Loucy (cell line): ENCODE measurements at regions not wholly inside any gene's neighbourhood (a gene's known extent, or its start where the extent isn't known, plus 50 kb on each side); places are given as distances from the start of the nearest gene placed in this dataset.

Experiments used
- H2AFZ ChIP-seq: fragments of 200-600 bp; sonication (generic); 2 replicates; pipeline ENCODE4 v1.6.0; 2016; ENCODE audit warnings: antibody characterized with exemption, mild to moderate bottlenecking, low read length, moderate library complexity
- H3F3A ChIP-seq: fragments of 200-600 bp; 2 replicates; pipeline ENCODE4 v1.6.0; 2016; ENCODE audit warnings: antibody characterized with exemption, low read depth, mild to moderate bottlenecking
- H3K27me3 ChIP-seq: fragments of 200-600 bp; sonication (generic); 2 replicates; pipeline ENCODE4 v1.6.1; 2014; ENCODE audit warnings: low read length, mild to moderate bottlenecking; ENCODE audit not compliant: insufficient read depth, poor library complexity, severe bottlenecking
- H3K36me3 ChIP-seq: fragments of 200-600 bp; sonication (generic); 2 replicates; pipeline ENCODE4 v1.6.1; 2016; ENCODE audit warnings: low read length; ENCODE audit not compliant: insufficient read depth
- H3K4me1 ChIP-seq: fragments of 200-600 bp; sonication (generic); 2 replicates; pipeline ENCODE4 v1.5.1; 2014; ENCODE audit warnings: low read length, mild to moderate bottlenecking; ENCODE audit not compliant: insufficient read depth, poor library complexity, severe bottlenecking
- H3K4me2 ChIP-seq: fragments of 200-600 bp; sonication (generic); 2 replicates; pipeline ENCODE4 v1.6.0; 2014; ENCODE audit warnings: antibody characterized with exemption, low read length, low read depth, mild to moderate bottlenecking; ENCODE audit not compliant: poor library complexity, severe bottlenecking
- H3K4me3 ChIP-seq: fragments of 200-600 bp; sonication (generic); 2 replicates; pipeline ENCODE4 v1.5.1; 2014; ENCODE audit warnings: low read length, mild to moderate bottlenecking, mixed read lengths; ENCODE audit not compliant: poor library complexity, severe bottlenecking
- H3K79me2 ChIP-seq: fragments of 200-600 bp; sonication (generic); 2 replicates; pipeline ENCODE4 v1.6.1; 2014; ENCODE audit warnings: low read length; ENCODE audit not compliant: insufficient read depth
- H3K9ac ChIP-seq: fragments of 200-600 bp; sonication (generic); 2 replicates; pipeline ENCODE4 v1.6.0; 2014; ENCODE audit warnings: mild to moderate bottlenecking, low read depth, low read length, moderate library complexity; ENCODE audit not compliant: poor library complexity, severe bottlenecking
- H3K9me2 ChIP-seq: fragments of 200-600 bp; sonication (generic); replicated peaks from 2 replicates; pipeline ENCODE4 v1.6.1; 2016; ENCODE audit warnings: low read depth, low read length, mixed read lengths
- H3K9me3 ChIP-seq: fragments of 200-600 bp; sonication (generic); 2 replicates; pipeline ENCODE4 v1.6.1; 2014; ENCODE audit warnings: mild to moderate bottlenecking, antibody characterized with exemption, low read length, low read depth; ENCODE audit not compliant: insufficient read depth
- H4K20me1 ChIP-seq: fragments of 200-600 bp; sonication (generic); 2 replicates; pipeline ENCODE4 v1.6.0; 2014; ENCODE audit warnings: antibody characterized with exemption, low read length, mild to moderate bottlenecking; ENCODE audit not compliant: insufficient read depth, poor library complexity, severe bottlenecking
- CTCF ChIP-seq: fragments of 200-600 bp; sonication (generic); conservative IDR thresholded peaks from 2 replicates; pipeline ENCODE4 v1.5.1; 2014; ENCODE audit warnings: mild to moderate bottlenecking, antibody characterized with exemption, low read length
- EZH2phosphoT487 ChIP-seq: fragments of 200-600 bp; IDR thresholded peaks from 2 replicates; pipeline ENCODE4 v1.6.1; 2018; ENCODE audit warnings: antibody characterized with exemption, mild to moderate bottlenecking, moderate library complexity, borderline replicate concordance

- no peaks in the 10 kb centered on the region for H3K27me3 ChIP-seq
- H2AFZ ChIP-seq: no peak overlapping the region
- no peaks in the 10 kb centered on the region for H4K20me1 ChIP-seq
- H3K9ac ChIP-seq: no peak overlapping the region
- no peak overlapping the region for H3K4me2 ChIP-seq
- TF ChIP-seq CTCF (no peak), EZH2phosphoT487 (no peak)
- no peak overlapping the region for H3K4me3 ChIP-seq
- H3K9me2 ChIP-seq: no peaks in the 10 kb centered on the region
- H3K36me3 ChIP-seq: no peaks in the 10 kb centered on the region
- no peaks in the 10 kb centered on the region for H3K9me3 ChIP-seq
- no peaks in the 10 kb centered on the region for H3K79me2 ChIP-seq
- no peaks in the 10 kb centered on the region for H3F3A ChIP-seq
- H3K4me1 ChIP-seq: no peaks in the 10 kb centered on the region
Observed at GRCh38 chr11:39144351-39145130, 2314.9 kb downstream of the LRRC4C start.

GRCh38 chr11:39139581-39139980 is 2319.9 kb downstream of the LRRC4C start:
- Histone ChIP-seq H3K27me3 (no peaks in the 10 kb centered on the region), H3F3A (no peaks in the 10 kb centered on the region)

GRCh38 chr11:39120890-39121289 is 2338.6 kb downstream of the LRRC4C start:
- no peaks in the 10 kb centered on the region for H3K9me2 ChIP-seq
- H3K9ac ChIP-seq: no peak overlapping the region
- TF ChIP-seq CTCF (no peak), EZH2phosphoT487 (no peak)
- no peak overlapping the region for H3K4me3 ChIP-seq
- H3K36me3 ChIP-seq: no peaks in the 10 kb centered on the region
- no peaks in the 10 kb centered on the region for H4K20me1 ChIP-seq
- H3K79me2 ChIP-seq: no peaks in the 10 kb centered on the region
- no peak overlapping the region for H3K4me2 ChIP-seq
- H3F3A ChIP-seq: no peaks in the 10 kb centered on the region
- H3K27me3 ChIP-seq: no peaks in the 10 kb centered on the region
- no peaks in the 10 kb centered on the region for H3K9me3 ChIP-seq
- no peak overlapping the region for H2AFZ ChIP-seq
- no peaks in the 10 kb centered on the region for H3K4me1 ChIP-seq

More at GRCh38 chr11:39139581-39139980, 2319.9 kb downstream of the LRRC4C start:
- no peaks in the 10 kb centered on the region for H3K4me1 ChIP-seq
- H3K4me3 ChIP-seq: no peak overlapping the region
- no peaks in the 10 kb centered on the region for H3K9me2 ChIP-seq
- no peak overlapping the region for H2AFZ ChIP-seq
- no peaks in the 10 kb centered on the region for H4K20me1 ChIP-seq
- H3K4me2 ChIP-seq: no peak overlapping the region
- no peaks in the 10 kb centered on the region for H3K36me3 ChIP-seq
- no peaks in the 10 kb centered on the region for H3K9me3 ChIP-seq
- H3K9ac ChIP-seq: no peak overlapping the region
- no peak for TF ChIP-seq CTCF
- H3K79me2 ChIP-seq: no peaks in the 10 kb centered on the region
